NT2/D1 (cell line): ENCODE measurements at regions not wholly inside any gene's neighbourhood (a gene's known extent, or its start where the extent isn't known, plus 50 kb on each side); places are given as distances from the start of the nearest gene placed in this dataset.

Source experiments
- DNase-seq: peaks from one replicate; pipeline ENCODE4 v3.0.0-alpha.2; 2011; ENCODE audit warnings: low read depth, low spot score
- H3K27me3 ChIP-seq: 2 replicates; pipeline ENCODE4 v1.6.0; 2011; ENCODE audit warnings: mild to moderate bottlenecking; ENCODE audit not compliant: insufficient read length, insufficient read depth
- H3K36me3 ChIP-seq: 2 replicates; pipeline ENCODE4 v1.6.1; 2011; ENCODE audit warnings: mild to moderate bottlenecking, low read length, mixed read lengths; ENCODE audit not compliant: insufficient read depth, insufficient read length
- H3K4me1 ChIP-seq: 2 replicates; pipeline ENCODE4 v1.5.1; 2011; ENCODE audit not compliant: insufficient read depth, insufficient read length
- H3K4me3 ChIP-seq: 2 replicates; pipeline ENCODE4 v1.5.1; 2011; ENCODE audit warnings: low read depth; ENCODE audit not compliant: insufficient read length
- H3K9ac ChIP-seq: 2 replicates; pipeline ENCODE4 v1.6.0; 2011; ENCODE audit warnings: low read depth; ENCODE audit not compliant: insufficient read length
- H3K9me3 ChIP-seq: 2 replicates; pipeline ENCODE4 v1.5.1; 2011; ENCODE audit warnings: mild to moderate bottlenecking, low read length; ENCODE audit not compliant: insufficient read depth
- SUZ12 ChIP-seq: IDR thresholded peaks from 2 replicates; pipeline ENCODE4 v1.6.1; 2011; ENCODE audit not compliant: insufficient read length, insufficient read depth; ENCODE audit errors: extremely low read depth
- YY1 ChIP-seq: IDR thresholded peaks from 2 replicates; pipeline ENCODE4 v1.6.1; 2011; ENCODE audit not compliant: insufficient read length, insufficient read depth
- ZNF274 ChIP-seq: IDR thresholded peaks from 2 replicates; pipeline ENCODE4 v1.6.1; 2011; ENCODE audit warnings: mild to moderate bottlenecking, low read depth, low read length

DNA sequence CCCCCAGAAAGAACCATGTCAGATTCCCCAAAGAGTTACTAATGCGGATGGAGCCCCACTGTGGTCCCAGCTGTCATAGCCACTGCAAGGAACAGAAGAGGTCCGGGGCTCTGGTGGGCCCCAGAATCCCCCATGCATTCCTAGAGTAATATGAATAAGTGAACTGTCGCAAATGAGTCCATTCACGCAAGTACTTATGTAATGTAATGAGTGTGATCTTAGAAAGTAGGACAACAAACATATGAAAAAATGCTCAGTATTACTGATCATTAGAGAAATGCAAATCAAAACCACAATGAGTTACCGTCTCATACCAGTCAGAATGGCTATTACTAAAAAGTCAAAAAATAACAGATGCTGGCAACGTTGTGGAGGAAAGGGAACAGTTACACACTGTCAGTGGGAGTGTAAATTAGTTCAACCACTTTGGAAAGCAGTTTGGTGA, 141.5 kb upstream of the RBPJ start:
- no peaks in the 10 kb centered on the region for H3K4me1 ChIP-seq
- H3K9me3 ChIP-seq: no peaks in the 10 kb centered on the region; the same call in 1 of the 2 replicates
- H3K9ac ChIP-seq: no peak overlapping the region
- no peaks in the 10 kb centered on the region for H3K27me3 ChIP-seq
- H3K4me3 ChIP-seq: no peak overlapping the region
- H3K36me3 ChIP-seq: no peaks in the 10 kb centered on the region
- no peak for DNase-seq
- TF ChIP-seq ZNF274 (no peak), SUZ12 (no peak), YY1 (no peak)

GRCh38 chr4:26181616-26182015, 139.2 kb upstream of the RBPJ start:
- H3K27me3 ChIP-seq: no peaks in the 10 kb centered on the region

DNA sequence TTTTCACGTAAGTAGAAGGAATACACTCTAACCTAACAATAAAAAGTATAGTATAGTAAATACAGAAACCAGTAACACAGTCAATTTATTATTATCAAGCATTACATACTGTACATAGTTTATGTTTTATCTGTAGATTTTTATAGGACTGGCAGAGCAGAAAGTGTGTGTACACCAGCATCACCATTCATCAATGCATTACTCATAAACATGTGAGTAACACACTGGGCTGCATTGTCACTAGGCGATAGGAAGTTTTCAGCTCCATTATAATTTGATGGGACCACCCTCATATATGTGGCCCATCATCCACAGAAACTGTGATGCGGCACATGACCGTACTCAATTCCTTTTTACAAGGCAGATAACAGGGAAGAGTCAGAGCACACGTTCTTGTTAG, 137.8 kb upstream of the RBPJ start:
- no peak for DNase-seq
- H3K4me1 ChIP-seq: no peaks in the 10 kb centered on the region
- no peaks in the 10 kb centered on the region for H3K36me3 ChIP-seq
- H3K4me3 ChIP-seq: no peak overlapping the region
- TF ChIP-seq YY1 (no peak), SUZ12 (no peak), ZNF274 (no peak)
- no peaks in the 10 kb centered on the region; the same call in 1 of the 2 replicates for H3K9me3 ChIP-seq
- H3K9ac ChIP-seq: no peak overlapping the region
- no peaks in the 10 kb centered on the region for H3K27me3 ChIP-seq

More at GRCh38 chr4:26181616-26182015, 139.2 kb upstream of the RBPJ start:
- Histone ChIP-seq H3K4me1 (no peaks in the 10 kb centered on the region), H3K4me3 (no peak overlapping the region), H3K36me3 (no peaks in the 10 kb centered on the region), H3K9ac (no peak overlapping the region), H3K9me3 (no peaks in the 10 kb centered on the region; the same call in 1 of the 2 replicates)
- no peak for DNase-seq
- TF ChIP-seq SUZ12 (no peak), ZNF274 (no peak), YY1 (no peak)

GRCh38 chr4:26185436-26185835, 135.4 kb upstream of the RBPJ start:
- Histone ChIP-seq H3K27me3 (no peaks in the 10 kb centered on the region), H3K4me3 (no peak overlapping the region), H3K9ac (no peak overlapping the region), H3K9me3 (no peaks in the 10 kb centered on the region; the same call in 1 of the 2 replicates), H3K36me3 (no peaks in the 10 kb centered on the region), H3K4me1 (no peaks in the 10 kb centered on the region)
- TF ChIP-seq YY1 (no peak), ZNF274 (no peak), SUZ12 (no peak)
- DNase-seq: no peak

DNA sequence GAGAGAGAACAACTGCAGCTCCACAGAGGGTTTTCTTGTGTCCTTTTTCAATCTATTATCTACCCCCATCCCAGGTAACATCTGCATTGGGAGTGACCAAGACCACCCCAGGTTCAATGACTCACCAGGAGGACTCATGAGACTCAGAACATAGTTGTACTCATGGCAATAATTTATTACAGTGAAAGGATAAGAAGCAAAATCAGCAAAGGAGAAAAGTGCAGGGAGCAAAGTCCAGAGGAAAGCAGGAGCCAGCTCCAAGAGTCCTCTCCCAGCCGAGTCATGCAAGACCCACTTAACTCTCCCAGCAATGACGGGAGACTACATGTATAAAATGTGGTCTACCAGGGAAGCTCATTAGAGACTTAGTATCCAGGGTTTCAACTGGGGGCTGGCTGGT, 129.5 kb upstream of the RBPJ start:
- no peak for DNase-seq
- no peak for TF ChIP-seq ZNF274
- TF ChIP-seq SUZ12: no peak
- no peak for TF ChIP-seq YY1
- H3K4me3 ChIP-seq: no peak overlapping the region

GRCh38 chr4:26192899-26193869, 127.6 kb upstream of the RBPJ start:
- Histone ChIP-seq H3K9ac (no peak overlapping the region), H3K27me3 (no peaks in the 10 kb centered on the region), H3K4me3 (no peak overlapping the region), H3K4me1 (no peaks in the 10 kb centered on the region), H3K36me3 (no peaks in the 10 kb centered on the region), H3K9me3 (no peaks in the 10 kb centered on the region)
- DNase-seq: no peak
- TF ChIP-seq ZNF274 (no peak), YY1 (no peak), SUZ12 (no peak)

More for the DNA sequence above, 129.5 kb upstream of the RBPJ start:
- Histone ChIP-seq H3K27me3 (no peaks in the 10 kb centered on the region), H3K36me3 (no peaks in the 10 kb centered on the region), H3K9ac (no peak overlapping the region), H3K4me1 (no peaks in the 10 kb centered on the region), H3K9me3 (no peaks in the 10 kb centered on the region)

- no peak for DNase-seq
- H3K9me3 ChIP-seq: no peaks in the 10 kb centered on the region
- no peaks in the 10 kb centered on the region for H3K4me1 ChIP-seq
- TF ChIP-seq SUZ12: no peak
- TF ChIP-seq YY1: no peak
- TF ChIP-seq ZNF274: no peak
- no peak overlapping the region for H3K4me3 ChIP-seq
- no peaks in the 10 kb centered on the region for H3K36me3 ChIP-seq
- H3K27me3 ChIP-seq: no peaks in the 10 kb centered on the region
- no peak overlapping the region for H3K9ac ChIP-seq
Observed at GRCh38 chr4:26194764-26195163, 126.0 kb upstream of the RBPJ start.

- H3K4me3 ChIP-seq: no peak overlapping the region
- H3K36me3 ChIP-seq: no peaks in the 10 kb centered on the region
- DNase-seq: no peak
- TF ChIP-seq YY1 (no peak), ZNF274 (no peak), SUZ12 (no peak)
- H3K9me3 ChIP-seq: no peaks in the 10 kb centered on the region
- no peak overlapping the region for H3K9ac ChIP-seq
- no peaks in the 10 kb centered on the region for H3K4me1 ChIP-seq
- no peaks in the 10 kb centered on the region for H3K27me3 ChIP-seq
Observed at GRCh38 chr4:26196567-26196966, 124.2 kb upstream of the RBPJ start.
